Astrocyte (in vitro differentiated cells and primary cell): ENCODE measurements at regions not wholly inside any gene's neighbourhood (a gene's known extent, or its start where the extent isn't known, plus 50 kb on each side); places are given as distances from the start of the nearest gene placed in this dataset.

Experiments used
- DNase-seq: peaks from one replicate; pipeline ENCODE4 v3.0.0-alpha.2; 2010; ENCODE audit warnings: low read depth
- FAIRE-seq: peaks from 2 replicates; lab custom pipeline; 2011; peaks lifted over from hg19 to GRCh38; lab: Jason Lieb, UNC
- H2AFZ ChIP-seq: 2 replicates; pipeline ENCODE4 v1.6.0; 2012; ENCODE audit warnings: low read depth, low read length, inconsistent platforms
- H3K27ac ChIP-seq: 2 replicates; pipeline ENCODE4 v1.5.1; 2011; ENCODE audit warnings: low read depth, low read length, inconsistent platforms
- H3K27me3 ChIP-seq: 2 replicates; pipeline ENCODE4 v1.6.0; 2011; ENCODE audit warnings: low read length, inconsistent platforms; ENCODE audit not compliant: insufficient read depth
- H3K36me3 ChIP-seq: 2 replicates; pipeline ENCODE4 v1.5.1; 2011; ENCODE audit warnings: low read length, inconsistent platforms; ENCODE audit not compliant: insufficient read depth
- H3K4me1 ChIP-seq: 2 replicates; pipeline ENCODE4 v1.5.1; 2011; ENCODE audit warnings: low read length, inconsistent platforms; ENCODE audit not compliant: insufficient read depth
- H3K4me2 ChIP-seq: 2 replicates; pipeline ENCODE4 v1.6.0; 2012; ENCODE audit warnings: low read length, inconsistent platforms
- H3K4me3 ChIP-seq: 2 replicates; pipeline ENCODE4 v1.5.1; 2011; ENCODE audit warnings: low read depth, mild to moderate bottlenecking, low read length, inconsistent platforms; ENCODE audit not compliant: insufficient read depth
- H3K79me2 ChIP-seq: 2 replicates; pipeline ENCODE4 v1.6.0; 2012; ENCODE audit warnings: mild to moderate bottlenecking, low read length, inconsistent platforms; ENCODE audit not compliant: insufficient read depth
- H3K9ac ChIP-seq: 2 replicates; pipeline ENCODE4 v1.6.0; 2012; ENCODE audit warnings: mild to moderate bottlenecking, low read length, inconsistent platforms
- H3K9me3 ChIP-seq: 2 replicates; pipeline ENCODE4 v1.5.1; 2012; ENCODE audit warnings: low read depth, mild to moderate bottlenecking, low read length, inconsistent platforms; ENCODE audit not compliant: insufficient read depth
- H4K20me1 ChIP-seq: 2 replicates; pipeline ENCODE4 v1.6.0; 2012; ENCODE audit warnings: low read length, inconsistent platforms; ENCODE audit not compliant: insufficient read depth
- H3K27ac Mint-ChIP-seq: one replicate; pipeline ENCODE4 v1.8.0; 2021; ENCODE audit warnings: mild to moderate bottlenecking, mixed read lengths; ENCODE audit not compliant: unreplicated experiment
- H3K27me3 Mint-ChIP-seq: one replicate; pipeline ENCODE4 v1.8.0; 2021; ENCODE audit warnings: low read depth, mixed read lengths; ENCODE audit not compliant: unreplicated experiment
- H3K36me3 Mint-ChIP-seq: one replicate; pipeline ENCODE4 v1.8.0; 2021; ENCODE audit warnings: low read depth, mixed read lengths; ENCODE audit not compliant: unreplicated experiment
- H3K4me1 Mint-ChIP-seq: one replicate; pipeline ENCODE4 v1.8.0; 2021; ENCODE audit warnings: low read depth, mixed read lengths; ENCODE audit not compliant: unreplicated experiment
- H3K4me3 Mint-ChIP-seq: one replicate; pipeline ENCODE4 v1.8.0; 2021; ENCODE audit warnings: mild to moderate bottlenecking, moderate library complexity, mixed read lengths; ENCODE audit not compliant: unreplicated experiment
- H3K9me3 Mint-ChIP-seq: one replicate; pipeline ENCODE4 v1.8.0; 2021; ENCODE audit warnings: mild to moderate bottlenecking, mixed read lengths; ENCODE audit not compliant: unreplicated experiment
- CTCF ChIP-seq: IDR thresholded peaks from 2 replicates; pipeline ENCODE4 v1.5.1; 2011; ENCODE audit warnings: low read depth, mild to moderate bottlenecking, inconsistent platforms, low read length, moderate library complexity; ENCODE audit not compliant: insufficient read depth
- EZH2 ChIP-seq: IDR thresholded peaks from 2 replicates; pipeline ENCODE4 v1.6.1; 2012; ENCODE audit warnings: mild to moderate bottlenecking, low read length, inconsistent platforms; ENCODE audit not compliant: insufficient read depth

- Mint-ChIP-seq H3K4me1 (peaks cover 22% of the 10 kb centered on the region), H3K36me3 (no peaks in the 10 kb centered on the region), H3K4me3 (no peak overlapping the region), H3K27me3 (no peaks in the 10 kb centered on the region), H3K9me3 (no peaks in the 10 kb centered on the region), H3K27ac (no peak overlapping the region)
- FAIRE-seq, result no peak
- H3K4me1 ChIP-seq, result peaks cover 11% of the 10 kb centered on the region
- no peak for DNase-seq
- H4K20me1 ChIP-seq, result no peaks in the 10 kb centered on the region
- H3K9ac ChIP-seq, result no peak overlapping the region
- H3K27ac ChIP-seq, result no peak overlapping the region
- H3K4me2 ChIP-seq, result no peak overlapping the region
- no peaks in the 10 kb centered on the region for H3K79me2 ChIP-seq
- TF ChIP-seq CTCF (no peak), EZH2 (no peak)
- H3K27me3 ChIP-seq, result no peaks in the 10 kb centered on the region
- no peaks in the 10 kb centered on the region for H3K36me3 ChIP-seq
- H2AFZ ChIP-seq, result no peak overlapping the region
- H3K9me3 ChIP-seq, result no peaks in the 10 kb centered on the region
- no peak overlapping the region for H3K4me3 ChIP-seq
Measured at GRCh38 chr2:48207201-48207641, 107.3 kb upstream of the FOXN2 start.

- no peak overlapping the region for H3K4me2 ChIP-seq
- no peaks in the 10 kb centered on the region for H3K27me3 ChIP-seq
- no peak overlapping the region for H2AFZ ChIP-seq
- H3K79me2 ChIP-seq, result no peaks in the 10 kb centered on the region
- no peak overlapping the region for H3K4me3 ChIP-seq
- H3K27ac Mint-ChIP-seq, result no peak overlapping the region
- H3K4me1 ChIP-seq, result peaks cover 11% of the 10 kb centered on the region
- peaks cover 22% of the 10 kb centered on the region for H3K4me1 Mint-ChIP-seq
- H3K4me3 Mint-ChIP-seq, result no peak overlapping the region
- no peaks in the 10 kb centered on the region for H4K20me1 ChIP-seq
- TF ChIP-seq CTCF (no peak), EZH2 (no peak)
- H3K27me3 Mint-ChIP-seq, result no peaks in the 10 kb centered on the region
- H3K9ac ChIP-seq, result no peak overlapping the region
- no peaks in the 10 kb centered on the region for H3K36me3 ChIP-seq
- DNase-seq, result no peak
- no peaks in the 10 kb centered on the region for H3K9me3 Mint-ChIP-seq
- H3K9me3 ChIP-seq, result no peaks in the 10 kb centered on the region
- H3K36me3 Mint-ChIP-seq, result no peaks in the 10 kb centered on the region
- no peak for FAIRE-seq
- H3K27ac ChIP-seq, result no peak overlapping the region
Measured at GRCh38 chr2:48207851-48208250, 106.6 kb upstream of the FOXN2 start.

- peak; percentile 29 for DNase-seq
- FAIRE-seq, result peak; percentile 5
- H3K27ac Mint-ChIP-seq, result peak overlapping the region; percentile 1
- H3K4me1 Mint-ChIP-seq, result peaks cover 22% of the 10 kb centered on the region
- no peak overlapping the region for H3K4me3 Mint-ChIP-seq
- peak overlapping the region; percentile 35 for H2AFZ ChIP-seq
- no peak overlapping the region for H3K27ac ChIP-seq
- peak overlapping the region; percentile 13 for H3K9ac ChIP-seq
- H3K4me1 ChIP-seq, result peaks cover 11% of the 10 kb centered on the region
- H3K4me2 ChIP-seq, result peak overlapping the region; percentile 13
- no peaks in the 10 kb centered on the region for H3K9me3 Mint-ChIP-seq
- no peaks in the 10 kb centered on the region for H3K9me3 ChIP-seq
- no peaks in the 10 kb centered on the region for H3K27me3 Mint-ChIP-seq
- no peaks in the 10 kb centered on the region for H4K20me1 ChIP-seq
- no peaks in the 10 kb centered on the region for H3K36me3 Mint-ChIP-seq
- H3K79me2 ChIP-seq, result no peaks in the 10 kb centered on the region
- H3K27me3 ChIP-seq, result no peaks in the 10 kb centered on the region
- H3K36me3 ChIP-seq, result no peaks in the 10 kb centered on the region
- H3K4me3 ChIP-seq, result no peak overlapping the region
- TF ChIP-seq EZH2, result no peak
Measured at GRCh38 chr2:48209214-48209885, 105.1 kb upstream of the FOXN2 start.
